H9 (cell line): ENCODE measurements at regions not wholly inside any gene's neighbourhood (a gene's known extent, or its start where the extent isn't known, plus 50 kb on each side); places are given as distances from the start of the nearest gene placed in this dataset.

ENCODE experiments used
- DNase-seq: peaks from one replicate; pipeline ENCODE4 v3.0.0-alpha.2; 2017
- H2AFZ ChIP-seq: one replicate; pipeline ENCODE4 v1.6.1; 2013; ENCODE audit warnings: mild to moderate bottlenecking, low read length, control low read depth, moderate library complexity
- H2AK5ac ChIP-seq: 2 replicates; pipeline ENCODE4 v1.6.1; 2013; ENCODE audit warnings: low read length, control low read depth, mixed read lengths; ENCODE audit not compliant: insufficient read length
- H2BK120ac ChIP-seq: one replicate; pipeline ENCODE4 v1.6.1; 2013; ENCODE audit warnings: low read depth, mild to moderate bottlenecking, low read length, control low read depth, inconsistent platforms; ENCODE audit not compliant: poor library complexity, severe bottlenecking
- H2BK12ac ChIP-seq: 2 replicates; pipeline ENCODE4 v1.6.1; 2013; ENCODE audit warnings: low read length, control low read depth, mixed read lengths, low read depth; ENCODE audit not compliant: insufficient read length
- H2BK15ac ChIP-seq: 2 replicates; pipeline ENCODE4 v1.6.1; 2013; ENCODE audit warnings: low read depth, low read length, control low read depth
- H2BK20ac ChIP-seq: one replicate; pipeline ENCODE4 v1.6.1; 2013; ENCODE audit warnings: low read depth, mild to moderate bottlenecking, low read length, control low read depth, inconsistent platforms; ENCODE audit not compliant: poor library complexity, severe bottlenecking
- H2BK5ac ChIP-seq: 2 replicates; pipeline ENCODE4 v1.6.1; 2013; ENCODE audit warnings: low read length, control low read depth, mixed read lengths; ENCODE audit not compliant: insufficient read length
- H3K14ac ChIP-seq: 2 replicates; pipeline ENCODE4 v1.6.1; 2013; ENCODE audit warnings: low read length, control low read depth; ENCODE audit not compliant: insufficient read depth
- H3K18ac ChIP-seq: 2 replicates; pipeline ENCODE4 v1.6.1; 2013; ENCODE audit warnings: low read depth, mild to moderate bottlenecking, mixed read lengths, low read length, control low read depth; ENCODE audit not compliant: insufficient read length
- H3K23ac ChIP-seq: 2 replicates; pipeline ENCODE4 v1.6.1; 2013; ENCODE audit warnings: low read length, control low read depth, mixed read lengths, low read depth; ENCODE audit not compliant: insufficient read length
- H3K23me2 ChIP-seq: 2 replicates; pipeline ENCODE4 v1.6.1; 2013; ENCODE audit warnings: low read depth, mild to moderate bottlenecking, mixed read lengths, low read length, control low read depth; ENCODE audit not compliant: insufficient read length, poor library complexity, severe bottlenecking
- H3K27ac ChIP-seq: 2 replicates; pipeline ENCODE4 v1.5.1; 2013; ENCODE audit warnings: low read length, control low read depth, mixed read lengths, low read depth; ENCODE audit not compliant: insufficient read length
- H3K27me3 ChIP-seq: 2 replicates; pipeline ENCODE4 v1.6.1; 2013; ENCODE audit warnings: low read length, control low read depth, inconsistent platforms; ENCODE audit not compliant: insufficient read depth
- H3K4ac ChIP-seq: 2 replicates; pipeline ENCODE4 v1.6.1; 2013; ENCODE audit warnings: low read depth, mild to moderate bottlenecking, control low read depth, inconsistent platforms, low read length, moderate library complexity
- H3K4me1 ChIP-seq: 2 replicates; pipeline ENCODE4 v1.6.1; 2013; ENCODE audit warnings: low read length, control low read depth, inconsistent platforms; ENCODE audit not compliant: insufficient read depth
- H3K4me2 ChIP-seq: 2 replicates; pipeline ENCODE4 v1.6.1; 2013; ENCODE audit warnings: low read length, control low read depth, mixed read lengths; ENCODE audit not compliant: insufficient read length, insufficient read depth
- H3K56ac ChIP-seq: 2 replicates; pipeline ENCODE4 v1.6.1; 2013; ENCODE audit warnings: low read depth, mild to moderate bottlenecking, mixed read lengths, low read length, control low read depth; ENCODE audit not compliant: insufficient read length
- H3K79me1 ChIP-seq: 2 replicates; pipeline ENCODE4 v1.6.1; 2013; ENCODE audit warnings: low read depth, mild to moderate bottlenecking, moderate library complexity, low read length, control low read depth, inconsistent platforms; ENCODE audit not compliant: insufficient read depth, poor library complexity, severe bottlenecking
- H3K79me2 ChIP-seq: 2 replicates; pipeline ENCODE4 v1.6.1; 2013; ENCODE audit warnings: low read length, control low read depth, inconsistent platforms; ENCODE audit not compliant: insufficient read depth
- H3K9ac ChIP-seq: 2 replicates; pipeline ENCODE4 v1.6.1; 2013; ENCODE audit warnings: low read length, control low read depth, mixed read lengths; ENCODE audit not compliant: insufficient read length; ENCODE audit errors: extremely low read depth
- H3K9me3 ChIP-seq: one replicate; pipeline ENCODE4 v1.6.1; 2013; ENCODE audit warnings: low read depth, low read length, inconsistent platforms; ENCODE audit not compliant: control insufficient read depth
- H3T11ph ChIP-seq: one replicate; pipeline ENCODE4 v1.6.1; 2013; ENCODE audit warnings: mild to moderate bottlenecking, low read length, control low read depth, inconsistent platforms
- H4K20me1 ChIP-seq: one replicate; pipeline ENCODE4 v1.6.1; 2013; ENCODE audit not compliant: control insufficient read depth, insufficient read length, insufficient read depth
- H4K5ac ChIP-seq: 2 replicates; pipeline ENCODE4 v1.6.1; 2013; ENCODE audit warnings: low read depth, mild to moderate bottlenecking, mixed read lengths, low read length, control low read depth; ENCODE audit not compliant: insufficient read length
- H4K8ac ChIP-seq: replicated peaks from 2 replicates; pipeline ENCODE4 v1.6.1; 2013; ENCODE audit warnings: low read length, control low read depth, mixed read lengths, low read depth; ENCODE audit not compliant: insufficient read length
- H4K91ac ChIP-seq: 2 replicates; pipeline ENCODE4 v1.6.1; 2013; ENCODE audit warnings: low read depth, mild to moderate bottlenecking, moderate library complexity, mixed read lengths, low read length, control low read depth; ENCODE audit not compliant: insufficient read length
- H3K27ac Mint-ChIP-seq, 3 experiments: 2 replicates in 2 of 3; 3 replicates in 1 of 3; pipeline ENCODE4 v1.8.0; 2020 to 2021; ENCODE audit warnings: mixed read lengths in 3 of 3, mild to moderate bottlenecking in 1 of 3, moderate library complexity in 1 of 3
- H3K27me3 Mint-ChIP-seq: 2 replicates; pipeline ENCODE4 v1.8.0; 2021; ENCODE audit warnings: low read depth, mild to moderate bottlenecking, moderate library complexity, mixed read lengths
- H3K36me3 Mint-ChIP-seq, 3 experiments: 2 replicates in 2 of 3; 3 replicates in 1 of 3; pipeline ENCODE4 v1.8.0; 2020 to 2021; ENCODE audit warnings: low read depth in 3 of 3, mixed read lengths in 3 of 3; ENCODE audit not compliant: insufficient read depth in 1 of 3
- H3K4me1 Mint-ChIP-seq, 2 experiments: 2 replicates each; pipeline ENCODE4 v1.8.0; 2020; ENCODE audit warnings: mixed read lengths in 2 of 2
- H3K4me3 Mint-ChIP-seq, 2 experiments: 2 replicates in 1 of 2; 3 replicates in 1 of 2; pipeline ENCODE4 v1.8.0; 2020 to 2021; ENCODE audit warnings: mild to moderate bottlenecking in 2 of 2, mixed read lengths in 2 of 2, moderate library complexity in 1 of 2
- H3K9me3 Mint-ChIP-seq, 2 experiments: 2 replicates in 1 of 2; 3 replicates in 1 of 2; pipeline ENCODE4 v1.8.0; 2020; ENCODE audit warnings: mild to moderate bottlenecking in 2 of 2, mixed read lengths in 2 of 2, moderate library complexity in 1 of 2
- CTCF ChIP-seq: fragments of 200-600 bp; sonication (generic); conservative IDR thresholded peaks from 3 replicates; pipeline ENCODE4 v1.8.0; 2021; ENCODE audit warnings: antibody characterized with exemption, mild to moderate bottlenecking
- WGBS: extraction: QIAGEN DNeasy Blood & Tissue Kit; methylation state at CpG from one replicate; pipeline ENCODE4 v1.1.7; 2013; ENCODE audit warnings: missing lambda C conversion rate, low lambda C conversion rate, mixed read lengths; ENCODE audit not compliant: insufficient read length; ENCODE audit errors: extremely low coverage; 5-methylcytosine and 5-hydroxymethylcytosine counted together

GRCh38 chr13:83201506-83201905, 680.8 kb downstream of the SLITRK1 start:
- H3K14ac ChIP-seq = no peak overlapping the region
- no peak overlapping the region for H2BK15ac ChIP-seq
- no peak overlapping the region for H3K27ac ChIP-seq
- Mint-ChIP-seq H3K4me3 (no peak overlapping the region), H3K4me1 (peaks cover 4 to 5% of the 10 kb centered on the region in 2 experiments; a peak in 3 of 4 replicates), H3K9me3 (peaks cover 0 to 4% of the 10 kb centered on the region in 2 experiments; a peak in 1 of 5 replicates), H3K27ac (no peak overlapping the region), H3K27me3 (no peaks in the 10 kb centered on the region), H3K36me3 (peaks cover 0 to 4% (median 0%) of the 10 kb centered on the region in 3 experiments; a peak in 3 of 7 replicates)
- no peak for TF ChIP-seq CTCF
- no peaks in the 10 kb centered on the region for H3K27me3 ChIP-seq
- no peak overlapping the region for H3K18ac ChIP-seq
- no peak overlapping the region for H2BK12ac ChIP-seq
- H2BK20ac ChIP-seq = no peak overlapping the region
- H3K79me1 ChIP-seq = no peaks in the 10 kb centered on the region
- H4K20me1 ChIP-seq = no peaks in the 10 kb centered on the region
- no peak overlapping the region for H2BK5ac ChIP-seq
- no peak overlapping the region for H2AFZ ChIP-seq
- no peak overlapping the region for H2AK5ac ChIP-seq
- no peak overlapping the region for H3T11ph ChIP-seq
- no peaks in the 10 kb centered on the region for H3K23me2 ChIP-seq
- H3K79me2 ChIP-seq = no peaks in the 10 kb centered on the region
- no peak overlapping the region for H3K4ac ChIP-seq
- H4K8ac ChIP-seq = no peak overlapping the region
- no peak overlapping the region for H3K9ac ChIP-seq
- no peak overlapping the region for H3K23ac ChIP-seq
- no CpG with 5 or more reads among the region's 3 CpGs for WGBS
- H3K56ac ChIP-seq = no peak overlapping the region
- no peak overlapping the region for H4K91ac ChIP-seq
- no peak overlapping the region for H3K4me2 ChIP-seq
- no peaks in the 10 kb centered on the region for H3K4me1 ChIP-seq
- no peaks in the 10 kb centered on the region for H3K9me3 ChIP-seq
- no peak overlapping the region for H2BK120ac ChIP-seq
- no peak overlapping the region for H4K5ac ChIP-seq
- DNase-seq = no peak
